MCF 10A (cell line): ENCODE measurements at regions not wholly inside any gene's neighbourhood (a gene's known extent, or its start where the extent isn't known, plus 50 kb on each side); places are given as distances from the start of the nearest gene placed in this dataset.

Experiments
- BruUV-seq: library from RNA; stranded (reverse); fragments of 400-500 nt; replicated peaks from 2 replicates; lab custom pipeline; 2021; lab: Mats Ljungman, UMichigan
- CTCF ChIA-PET: fragments of 300-600 bp; sonication (Branson Sonifier 250); formaldehyde crosslinking; extraction: SDS; loops from one replicate; lab custom pipeline; 2021; ENCODE audit warnings: antibody characterized with exemption, inconsistent platforms; lab: Yijun Ruan, JAX
- POLR2A ChIA-PET: fragments of 300-600, 350-650 bp; sonication (Branson Sonifier 250); formaldehyde crosslinking; extraction: SDS; loops from one replicate; lab custom pipeline; 2020; ENCODE audit warnings: antibody characterized with exemption, inconsistent platforms; lab: Yijun Ruan, JAX
- DNase-seq: peaks from one replicate; pipeline ENCODE4 v3.0.0-alpha.2; 2018; ENCODE audit not compliant: unreplicated experiment
- H3K27ac Mint-ChIP-seq: one replicate; pipeline ENCODE4 v1.8.0; 2022; ENCODE audit warnings: mild to moderate bottlenecking, low read depth, mixed read lengths; ENCODE audit not compliant: unreplicated experiment
- H3K27me3 Mint-ChIP-seq: one replicate; pipeline ENCODE4 v1.8.0; 2022; ENCODE audit warnings: mixed read lengths; ENCODE audit not compliant: insufficient read depth, unreplicated experiment
- H3K36me3 Mint-ChIP-seq: one replicate; pipeline ENCODE4 v1.8.0; 2022; ENCODE audit warnings: mild to moderate bottlenecking, moderate library complexity, mixed read lengths; ENCODE audit not compliant: insufficient read depth, unreplicated experiment
- H3K4me1 Mint-ChIP-seq: one replicate; pipeline ENCODE4 v1.8.0; 2022; ENCODE audit warnings: mixed read lengths; ENCODE audit not compliant: insufficient read depth, unreplicated experiment
- H3K4me3 Mint-ChIP-seq: one replicate; pipeline ENCODE4 v1.8.0; 2022; ENCODE audit warnings: mild to moderate bottlenecking, moderate library complexity, mixed read lengths; ENCODE audit not compliant: unreplicated experiment
- H3K9me3 Mint-ChIP-seq: one replicate; pipeline ENCODE4 v1.8.0; 2022; ENCODE audit warnings: mixed read lengths; ENCODE audit not compliant: unreplicated experiment
- intact Hi-C: fragments of 100-400 bp; cut with micrococcal nuclease; formaldehyde crosslinking; loops from 2 replicates; pipeline ENCODE4 v1.14.1; 2022
- TF ChIP-seq, protein P1 (sequence below): fragments of 200-600 bp; IDR thresholded peaks from one replicate; pipeline ENCODE4 v1.8.0; 2022; ENCODE audit warnings: antibody characterized with exemption, mild to moderate bottlenecking; ENCODE audit not compliant: unreplicated experiment

DNA sequence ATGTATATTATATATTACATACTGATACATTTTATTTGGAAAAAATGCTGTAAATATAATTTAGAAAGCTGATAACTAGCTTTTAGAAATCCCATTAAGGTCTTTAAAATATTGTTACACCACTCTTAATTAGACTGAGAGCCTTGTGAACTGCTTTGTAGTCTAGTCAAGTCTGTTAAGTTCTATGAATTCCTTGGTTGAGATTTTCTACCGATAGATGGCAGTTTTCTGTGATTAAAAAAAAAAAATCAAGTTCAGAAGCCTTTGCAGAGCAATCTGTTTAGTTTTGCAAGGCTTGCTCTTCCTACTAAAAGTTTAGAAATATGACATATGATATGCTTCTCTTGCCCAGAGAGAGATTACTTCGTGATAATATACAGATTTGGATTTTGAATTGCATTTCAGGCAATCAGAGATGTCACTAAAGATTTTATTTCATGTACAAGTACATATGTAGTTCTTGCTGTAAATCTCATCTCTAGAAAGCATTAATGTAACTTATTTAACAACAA is 60.4 kb upstream of the SLITRK3 start:
- TF ChIP-seq, protein P1, sequence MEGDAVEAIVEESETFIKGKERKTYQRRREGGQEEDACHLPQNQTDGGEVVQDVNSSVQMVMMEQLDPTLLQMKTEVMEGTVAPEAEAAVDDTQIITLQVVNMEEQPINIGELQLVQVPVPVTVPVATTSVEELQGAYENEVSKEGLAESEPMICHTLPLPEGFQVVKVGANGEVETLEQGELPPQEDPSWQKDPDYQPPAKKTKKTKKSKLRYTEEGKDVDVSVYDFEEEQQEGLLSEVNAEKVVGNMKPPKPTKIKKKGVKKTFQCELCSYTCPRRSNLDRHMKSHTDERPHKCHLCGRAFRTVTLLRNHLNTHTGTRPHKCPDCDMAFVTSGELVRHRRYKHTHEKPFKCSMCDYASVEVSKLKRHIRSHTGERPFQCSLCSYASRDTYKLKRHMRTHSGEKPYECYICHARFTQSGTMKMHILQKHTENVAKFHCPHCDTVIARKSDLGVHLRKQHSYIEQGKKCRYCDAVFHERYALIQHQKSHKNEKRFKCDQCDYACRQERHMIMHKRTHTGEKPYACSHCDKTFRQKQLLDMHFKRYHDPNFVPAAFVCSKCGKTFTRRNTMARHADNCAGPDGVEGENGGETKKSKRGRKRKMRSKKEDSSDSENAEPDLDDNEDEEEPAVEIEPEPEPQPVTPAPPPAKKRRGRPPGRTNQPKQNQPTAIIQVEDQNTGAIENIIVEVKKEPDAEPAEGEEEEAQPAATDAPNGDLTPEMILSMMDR, result peak; percentile 22
- Mint-ChIP-seq H3K36me3 (no peaks in the 10 kb centered on the region), H3K4me3 (no peak overlapping the region), H3K27me3 (no peaks in the 10 kb centered on the region), H3K4me1 (peaks cover 14% of the 10 kb centered on the region), H3K27ac (peak overlapping the region; percentile 27), H3K9me3 (no peaks in the 10 kb centered on the region)
- intact Hi-C loops, result no loop called here
- CTCF ChIA-PET, result interaction anchor here (0.7 to 2.4 kb wide), 5 partner anchors 9 to 1775 kb away, joined by 3 to 9 read pairs (median 4); no protein-coding TSS in a partner anchor
- peak; percentile 9 for DNase-seq
- BruUV-seq, result no TSS peak
- POLR2A ChIA-PET, result no interaction called here

GRCh38 chr3:165254812-165255211 is 58.6 kb upstream of the SLITRK3 start:
- Mint-ChIP-seq H3K9me3 (no peaks in the 10 kb centered on the region), H3K36me3 (no peaks in the 10 kb centered on the region), H3K27ac (peak overlapping the region; percentile 25), H3K27me3 (no peaks in the 10 kb centered on the region), H3K4me3 (no peak overlapping the region), H3K4me1 (peaks cover 10% of the 10 kb centered on the region)
- BruUV-seq, result no TSS peak
- CTCF ChIA-PET, result interaction anchor here (0.5 to 2.4 kb wide), 13 partner anchors 9 to 1430 kb away, joined by 3 to 9 read pairs (median 4); no protein-coding TSS in a partner anchor
- DNase-seq, result peak; percentile 80
- TF ChIP-seq, protein P1, result peak; percentile 71
- intact Hi-C loops, result loop anchor here (1.0 to 2.0 kb wide), 3 partner anchors 600 to 1777 kb away; no protein-coding TSS in a partner anchor
- POLR2A ChIA-PET, result interaction anchor here (0.8 kb wide), 1 partner anchor 1639 kb away, joined by 3 read pairs; no protein-coding TSS in a partner anchor
